Vagina (tissue), 2 donors: ENCODE measurements at regions not wholly inside any gene's neighbourhood (a gene's known extent, or its start where the extent isn't known, plus 50 kb on each side); places are given as distances from the start of the nearest gene placed in this dataset.

Experiments
- POLR2A ChIP-seq, 2 donors: fragments of 450-650 bp; IDR thresholded peaks; one replicate each; pipeline ENCODE4 v1.6.1; 2017; ENCODE audit warnings: antibody characterized with exemption in 2 of 2, mild to moderate bottlenecking in 2 of 2, moderate library complexity in 2 of 2
- TF ChIP-seq, protein P1 (sequence below), 3 experiments: fragments of 450-650 bp in 2 of 3; fragments of 200-600 bp in 1 of 3; sonication (generic) in 1 of 3; IDR thresholded peaks; one replicate each; pipeline ENCODE4 v1.5.1; 2017 to 2019; ENCODE audit warnings: antibody characterized with exemption in 3 of 3, mild to moderate bottlenecking in 2 of 3, moderate library complexity in 2 of 3

DNA sequence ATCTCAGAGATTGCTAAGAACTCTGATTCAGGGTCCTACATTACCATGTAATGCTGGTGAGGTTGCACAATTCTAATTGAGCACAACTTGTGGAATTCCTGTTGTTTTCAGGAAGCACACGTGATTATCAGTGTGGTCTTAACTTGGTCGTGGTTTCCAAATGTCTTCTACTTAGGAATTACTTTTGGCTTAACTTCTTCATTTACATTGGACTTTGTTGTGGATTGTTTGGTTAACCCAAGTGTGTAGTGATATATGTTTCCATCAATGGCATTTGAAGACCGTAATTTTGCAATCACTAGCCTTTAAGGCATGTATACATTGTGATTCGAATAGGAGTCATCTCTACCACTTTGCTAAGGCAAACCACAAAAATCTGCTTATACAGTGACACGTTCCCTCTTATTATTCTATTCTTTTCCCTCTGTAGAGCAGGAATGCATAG, 373.3 kb downstream of the IRS1 start:
- TF ChIP-seq, protein P1, sequence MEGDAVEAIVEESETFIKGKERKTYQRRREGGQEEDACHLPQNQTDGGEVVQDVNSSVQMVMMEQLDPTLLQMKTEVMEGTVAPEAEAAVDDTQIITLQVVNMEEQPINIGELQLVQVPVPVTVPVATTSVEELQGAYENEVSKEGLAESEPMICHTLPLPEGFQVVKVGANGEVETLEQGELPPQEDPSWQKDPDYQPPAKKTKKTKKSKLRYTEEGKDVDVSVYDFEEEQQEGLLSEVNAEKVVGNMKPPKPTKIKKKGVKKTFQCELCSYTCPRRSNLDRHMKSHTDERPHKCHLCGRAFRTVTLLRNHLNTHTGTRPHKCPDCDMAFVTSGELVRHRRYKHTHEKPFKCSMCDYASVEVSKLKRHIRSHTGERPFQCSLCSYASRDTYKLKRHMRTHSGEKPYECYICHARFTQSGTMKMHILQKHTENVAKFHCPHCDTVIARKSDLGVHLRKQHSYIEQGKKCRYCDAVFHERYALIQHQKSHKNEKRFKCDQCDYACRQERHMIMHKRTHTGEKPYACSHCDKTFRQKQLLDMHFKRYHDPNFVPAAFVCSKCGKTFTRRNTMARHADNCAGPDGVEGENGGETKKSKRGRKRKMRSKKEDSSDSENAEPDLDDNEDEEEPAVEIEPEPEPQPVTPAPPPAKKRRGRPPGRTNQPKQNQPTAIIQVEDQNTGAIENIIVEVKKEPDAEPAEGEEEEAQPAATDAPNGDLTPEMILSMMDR (IDR thresholded peaks at IDR 0.05), result no peak
- TF ChIP-seq POLR2A (IDR thresholded peaks at IDR 0.05), result no peak
